Activated naive CD8-positive, alpha-beta T cell (primary cell): ENCODE measurements at regions not wholly inside any gene's neighbourhood (a gene's known extent, or its start where the extent isn't known, plus 50 kb on each side); places are given as distances from the start of the nearest gene placed in this dataset.

Experiments
- H3K27ac Mint-ChIP-seq: one replicate; pipeline ENCODE4 v1.8.0; 2021; ENCODE audit warnings: mixed read lengths
- H3K27me3 Mint-ChIP-seq: one replicate; pipeline ENCODE4 v1.8.0; 2021; ENCODE audit warnings: mixed read lengths
- H3K36me3 Mint-ChIP-seq: one replicate; pipeline ENCODE4 v1.8.0; 2021; ENCODE audit warnings: mixed read lengths
- H3K4me1 Mint-ChIP-seq: one replicate; pipeline ENCODE4 v1.8.0; 2021; ENCODE audit warnings: low read depth, mixed read lengths
- H3K4me3 Mint-ChIP-seq: one replicate; pipeline ENCODE4 v1.8.0; 2021; ENCODE audit warnings: mild to moderate bottlenecking, mixed read lengths
- H3K9me3 Mint-ChIP-seq: one replicate; pipeline ENCODE4 v1.8.0; 2021; ENCODE audit warnings: low read depth, mixed read lengths

DNA sequence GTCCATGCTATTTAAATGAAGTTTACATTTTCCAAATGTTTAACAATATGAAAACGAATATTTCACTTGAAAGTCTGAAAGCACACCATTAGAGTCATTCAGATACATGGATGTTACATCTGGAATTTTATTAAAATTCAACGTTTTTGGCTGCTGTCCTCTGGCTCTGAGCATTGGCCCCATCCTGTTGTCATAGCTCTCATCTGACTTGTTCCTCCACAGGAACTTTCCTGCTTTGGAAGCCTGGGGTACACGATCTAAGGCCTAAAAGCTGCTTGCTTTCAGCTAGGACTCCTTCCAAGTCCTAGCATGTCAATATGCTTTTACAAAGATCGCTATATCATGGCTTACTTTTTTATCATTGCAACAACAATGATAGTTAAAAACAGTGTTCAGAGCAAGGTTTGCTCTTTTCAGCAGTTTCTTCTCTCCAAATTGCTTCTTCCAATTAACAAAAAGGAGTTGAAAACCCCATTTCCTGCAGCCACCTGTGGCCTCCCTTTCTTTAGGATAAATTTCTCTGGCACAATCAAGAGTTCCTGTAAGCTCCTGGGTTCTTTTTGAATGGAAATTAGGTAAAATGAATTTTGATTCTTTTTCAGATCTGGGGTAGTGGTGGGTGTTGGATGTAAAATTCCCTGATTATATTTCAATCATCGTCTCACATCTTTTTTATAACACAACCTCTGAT is 413.4 kb upstream of the AGA start:
- H3K4me1 Mint-ChIP-seq = no peaks in the 10 kb centered on the region
- H3K36me3 Mint-ChIP-seq = no peaks in the 10 kb centered on the region
- H3K27me3 Mint-ChIP-seq = no peaks in the 10 kb centered on the region
- no peak overlapping the region for H3K4me3 Mint-ChIP-seq
- no peak overlapping the region for H3K27ac Mint-ChIP-seq
- H3K9me3 Mint-ChIP-seq = no peaks in the 10 kb centered on the region

DNA sequence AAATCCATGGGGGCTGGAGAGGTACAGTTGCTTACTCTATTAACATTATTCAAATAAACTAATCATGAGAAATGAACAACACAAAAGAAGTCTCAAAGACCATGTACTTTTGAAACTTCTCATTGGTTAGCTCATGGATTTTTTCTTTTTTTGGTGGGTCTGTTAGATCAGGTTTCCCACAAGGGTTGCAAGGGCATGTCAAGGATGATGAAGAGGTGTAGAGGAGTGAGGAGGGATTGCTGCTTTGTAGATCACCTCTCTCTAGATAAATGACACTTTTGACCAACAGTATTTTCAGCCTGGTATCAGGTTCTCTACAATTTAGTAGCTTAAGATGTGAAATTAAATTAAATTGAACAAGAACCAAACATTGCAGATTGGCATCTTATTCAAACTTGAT is 417.9 kb upstream of the AGA start:
- H3K9me3 Mint-ChIP-seq = no peaks in the 10 kb centered on the region
- H3K27me3 Mint-ChIP-seq = no peaks in the 10 kb centered on the region
- H3K4me3 Mint-ChIP-seq = no peak overlapping the region
- no peaks in the 10 kb centered on the region for H3K4me1 Mint-ChIP-seq
- H3K27ac Mint-ChIP-seq = no peak overlapping the region
- no peaks in the 10 kb centered on the region for H3K36me3 Mint-ChIP-seq

DNA sequence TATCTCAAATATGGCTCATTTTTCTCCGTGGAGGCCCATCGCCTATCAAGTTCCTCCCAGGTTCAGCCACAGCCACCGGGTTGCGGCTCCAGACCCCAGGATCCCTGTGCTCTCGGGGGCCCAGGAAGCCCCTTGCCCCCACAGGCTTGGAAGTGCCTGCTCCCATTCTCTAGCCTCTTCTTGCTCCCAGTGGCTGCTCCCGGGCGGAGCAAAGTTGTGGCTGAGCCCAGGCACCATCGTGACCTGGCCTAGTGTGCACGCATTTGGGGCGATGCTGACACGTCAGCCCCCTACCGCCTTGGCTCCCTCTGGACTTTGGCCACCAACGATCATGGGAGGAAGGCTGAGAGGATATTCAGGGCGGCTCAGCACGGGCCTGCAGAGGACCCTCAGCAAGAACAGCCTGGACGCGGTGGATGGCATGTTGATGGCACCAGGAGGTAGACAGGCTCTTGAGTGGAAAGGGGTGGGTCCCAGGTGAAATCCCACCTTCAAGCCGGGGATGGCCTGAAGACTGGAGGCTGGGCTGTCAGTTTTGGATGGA is 419.4 kb upstream of the AGA start:
- H3K27me3 Mint-ChIP-seq = no peaks in the 10 kb centered on the region
- H3K36me3 Mint-ChIP-seq = no peaks in the 10 kb centered on the region
- H3K4me3 Mint-ChIP-seq = no peak overlapping the region

DNA sequence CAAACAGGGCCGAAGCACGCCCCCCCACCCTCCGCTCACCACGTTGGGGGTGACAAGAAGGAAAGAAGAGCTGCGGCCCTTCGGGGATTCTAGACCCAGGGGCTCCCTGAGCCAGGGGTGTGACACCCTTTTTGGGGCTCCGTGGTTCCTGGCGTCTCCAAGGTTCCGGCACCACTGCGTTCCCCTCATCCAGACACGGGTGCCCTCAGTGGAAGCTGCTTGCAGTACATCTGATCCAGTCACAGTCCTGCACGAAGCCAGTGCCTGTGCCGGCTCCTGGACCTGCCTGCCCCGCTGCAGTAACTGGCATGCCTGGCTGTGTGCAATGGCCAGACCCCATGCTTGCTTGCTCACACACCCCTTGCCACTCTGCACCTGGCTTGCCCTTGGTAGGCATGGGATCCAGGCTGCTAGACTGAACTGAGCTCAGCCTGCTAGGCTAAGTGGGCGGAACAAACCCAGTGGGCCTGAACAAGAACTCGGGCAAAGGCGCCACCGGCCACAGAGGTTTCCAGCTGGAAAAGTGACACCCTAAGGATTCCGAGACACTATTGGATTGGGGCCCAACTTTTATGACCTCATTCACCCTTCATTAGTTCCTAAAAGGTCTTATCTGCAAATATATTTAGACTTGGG is 420.4 kb upstream of the AGA start:
- no peaks in the 10 kb centered on the region for H3K4me1 Mint-ChIP-seq
- no peaks in the 10 kb centered on the region for H3K9me3 Mint-ChIP-seq
- H3K4me3 Mint-ChIP-seq = no peak overlapping the region
- H3K27ac Mint-ChIP-seq = no peak overlapping the region
- H3K27me3 Mint-ChIP-seq = no peaks in the 10 kb centered on the region
- H3K36me3 Mint-ChIP-seq = no peaks in the 10 kb centered on the region

More for the DNA sequence above, 419.4 kb upstream of the AGA start:
- H3K27ac Mint-ChIP-seq = no peak overlapping the region
- H3K4me1 Mint-ChIP-seq = no peaks in the 10 kb centered on the region
- no peaks in the 10 kb centered on the region for H3K9me3 Mint-ChIP-seq

DNA sequence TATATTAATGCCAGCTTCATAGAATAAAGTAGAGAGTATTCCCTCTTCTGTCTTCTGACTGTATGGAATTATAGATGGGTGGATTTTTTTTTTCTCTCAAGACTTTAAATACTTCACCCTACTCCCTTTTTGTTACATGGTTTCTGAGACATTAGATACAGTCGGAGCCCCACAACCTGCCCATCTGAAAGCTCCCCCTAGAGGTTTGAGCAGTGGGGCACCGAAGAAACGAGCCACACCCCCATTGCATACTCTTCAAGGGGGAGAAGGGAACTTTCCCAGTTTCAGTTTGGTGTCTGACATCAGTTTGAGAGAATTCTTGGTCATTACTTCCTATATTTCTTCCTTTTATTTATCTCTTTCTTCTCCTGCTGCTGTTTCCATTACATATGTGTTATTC is 437.6 kb upstream of the AGA start:
- no peaks in the 10 kb centered on the region for H3K36me3 Mint-ChIP-seq
- H3K27me3 Mint-ChIP-seq = no peaks in the 10 kb centered on the region
- no peak overlapping the region for H3K27ac Mint-ChIP-seq
- H3K4me1 Mint-ChIP-seq = no peaks in the 10 kb centered on the region
- no peak overlapping the region for H3K4me3 Mint-ChIP-seq
- no peaks in the 10 kb centered on the region for H3K9me3 Mint-ChIP-seq

DNA sequence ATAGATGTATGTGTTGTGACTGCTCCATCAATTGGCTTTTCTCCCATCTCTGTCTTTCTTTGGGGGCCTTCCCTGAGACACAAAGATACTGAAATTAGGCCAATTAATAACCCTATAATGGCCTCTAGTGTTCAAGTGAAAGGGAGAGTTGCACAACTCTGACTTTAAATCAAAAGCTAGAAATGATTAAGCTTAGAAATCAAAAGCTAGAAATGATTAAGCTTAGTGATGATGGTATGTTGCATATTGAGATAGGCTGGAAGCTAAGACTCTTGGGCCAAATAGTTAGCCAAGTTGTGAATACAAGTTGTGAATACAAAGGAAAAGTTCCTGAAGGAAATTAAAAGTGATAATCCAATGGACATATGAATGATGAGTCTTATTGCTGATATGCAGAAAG is 452.9 kb upstream of the AGA start:
- no peaks in the 10 kb centered on the region for H3K27me3 Mint-ChIP-seq
- peaks cover 5% of the 10 kb centered on the region for H3K9me3 Mint-ChIP-seq
- H3K4me1 Mint-ChIP-seq = no peaks in the 10 kb centered on the region
- no peak overlapping the region for H3K27ac Mint-ChIP-seq
- no peaks in the 10 kb centered on the region for H3K36me3 Mint-ChIP-seq
- H3K4me3 Mint-ChIP-seq = no peak overlapping the region

DNA sequence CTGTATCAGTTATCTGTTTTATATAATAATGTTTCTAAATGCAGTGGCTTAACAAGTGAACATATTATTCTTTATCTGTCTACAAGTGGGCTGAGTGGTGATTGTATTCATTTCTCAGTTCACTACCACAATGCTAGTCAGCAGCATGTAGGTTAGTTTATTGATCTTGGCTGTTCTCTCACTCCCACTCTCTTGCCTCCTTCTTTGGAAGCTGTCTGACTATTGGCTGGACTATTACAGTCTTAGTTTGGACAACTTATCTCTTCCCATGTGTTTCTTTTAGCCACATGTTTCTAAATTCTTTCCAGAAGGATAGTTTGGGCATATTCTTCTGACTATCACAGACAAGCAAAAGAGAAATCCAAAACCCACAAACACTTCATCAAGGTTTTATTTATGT is 459.5 kb upstream of the AGA start:
- Mint-ChIP-seq H3K27ac (no peak overlapping the region), H3K36me3 (no peaks in the 10 kb centered on the region), H3K4me1 (no peaks in the 10 kb centered on the region), H3K9me3 (no peaks in the 10 kb centered on the region), H3K4me3 (no peak overlapping the region), H3K27me3 (no peaks in the 10 kb centered on the region)

DNA sequence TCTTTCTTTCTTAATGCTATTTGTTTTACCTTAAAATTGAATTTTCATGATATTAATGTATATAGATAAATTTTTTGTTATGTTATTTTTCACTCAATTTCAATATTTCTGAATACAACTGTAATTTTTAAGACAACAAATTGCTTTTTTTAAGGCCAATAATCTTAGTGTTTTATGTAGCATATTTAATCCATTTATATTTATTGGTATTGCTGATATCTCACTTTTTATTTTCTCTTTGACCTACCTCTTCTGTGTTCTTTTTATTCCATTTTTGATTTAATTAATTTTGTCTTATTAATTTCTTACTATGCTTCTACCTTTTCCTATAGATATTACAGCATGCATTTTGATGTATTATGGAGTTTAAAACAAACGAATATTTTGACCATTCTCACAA is 460.1 kb upstream of the AGA start:
- Mint-ChIP-seq H3K4me1 (no peaks in the 10 kb centered on the region), H3K4me3 (no peak overlapping the region), H3K27me3 (no peaks in the 10 kb centered on the region), H3K9me3 (no peaks in the 10 kb centered on the region), H3K36me3 (no peaks in the 10 kb centered on the region), H3K27ac (no peak overlapping the region)

DNA sequence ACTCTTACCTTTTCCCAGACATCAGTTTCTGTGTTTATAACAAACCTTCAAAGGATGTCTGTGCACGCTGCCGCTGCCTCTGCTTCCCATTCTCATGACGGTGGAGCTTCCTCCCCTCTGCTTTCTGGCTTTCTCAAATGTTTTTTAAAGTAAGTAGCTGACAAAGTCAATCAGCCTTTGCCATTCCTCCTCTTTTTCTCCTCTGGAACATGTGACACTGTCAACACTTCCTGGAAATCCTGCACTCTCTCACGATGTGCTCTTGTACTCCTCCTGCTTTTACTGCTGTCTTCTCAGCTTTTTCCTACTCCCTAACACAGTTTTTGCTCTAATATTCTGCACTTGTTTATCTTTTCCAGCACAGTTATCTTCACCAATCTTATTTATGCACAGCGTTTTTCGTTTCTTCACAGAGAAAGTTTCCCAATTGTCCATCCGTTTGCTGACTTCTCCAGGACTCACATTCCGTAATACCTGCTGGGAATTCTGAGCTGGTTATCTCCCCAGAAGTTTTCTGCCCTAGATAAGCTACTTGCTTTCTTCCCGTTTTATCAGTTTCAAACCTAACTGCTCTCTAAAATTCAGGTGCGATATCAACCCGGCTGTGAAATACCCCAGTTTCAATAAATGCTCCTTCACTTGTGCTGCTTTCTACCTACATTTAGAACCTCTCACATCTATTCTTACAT is 465.6 kb upstream of the AGA start:
- Mint-ChIP-seq H3K36me3 (no peaks in the 10 kb centered on the region), H3K4me3 (no peak overlapping the region), H3K9me3 (no peaks in the 10 kb centered on the region), H3K27ac (no peak overlapping the region), H3K27me3 (no peaks in the 10 kb centered on the region), H3K4me1 (no peaks in the 10 kb centered on the region)

DNA sequence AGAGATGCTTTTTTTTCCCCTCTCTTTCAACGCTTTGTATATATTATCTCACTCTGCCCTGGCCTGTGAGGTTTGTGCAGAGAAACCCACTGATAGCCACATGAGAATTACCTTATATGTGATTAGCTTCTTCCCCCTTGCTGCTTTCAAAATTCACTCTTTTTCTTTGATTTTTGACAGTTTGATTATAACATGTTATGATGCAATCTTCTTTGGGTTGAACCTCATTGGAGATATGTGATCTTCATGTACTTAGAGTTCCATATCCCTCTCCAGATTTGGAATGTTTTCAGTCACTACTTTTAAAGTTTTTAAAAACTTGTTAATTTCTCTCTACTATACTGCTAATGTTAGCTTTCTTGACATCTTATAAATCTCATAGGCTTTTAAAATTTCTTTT is 479.5 kb upstream of the AGA start:
- Mint-ChIP-seq H3K27me3 (no peaks in the 10 kb centered on the region), H3K9me3 (peaks cover 6% of the 10 kb centered on the region), H3K4me3 (no peak overlapping the region), H3K36me3 (no peaks in the 10 kb centered on the region), H3K4me1 (no peaks in the 10 kb centered on the region), H3K27ac (no peak overlapping the region)

DNA sequence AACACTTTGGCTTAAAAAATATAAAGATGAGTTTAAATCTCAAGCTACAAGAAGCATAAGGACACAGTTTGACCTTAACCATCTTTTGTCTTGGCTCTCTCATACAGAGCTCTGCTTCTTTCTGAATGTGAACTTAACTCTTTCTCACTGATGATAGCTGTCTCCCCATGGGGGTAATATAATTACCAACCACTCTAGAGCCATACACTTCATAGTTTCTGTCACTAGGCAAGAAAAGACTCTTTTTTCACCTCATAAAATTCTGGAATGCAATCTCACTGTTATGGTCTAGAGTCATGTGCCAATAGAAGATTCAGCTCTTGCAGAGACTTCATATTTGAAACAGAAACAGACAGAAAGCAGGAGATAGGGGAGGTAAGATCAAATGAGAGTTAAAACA is 481.7 kb upstream of the AGA start:
- Mint-ChIP-seq H3K27ac (no peak overlapping the region), H3K36me3 (no peaks in the 10 kb centered on the region), H3K4me1 (no peaks in the 10 kb centered on the region), H3K9me3 (peaks cover 8% of the 10 kb centered on the region), H3K4me3 (no peak overlapping the region), H3K27me3 (no peaks in the 10 kb centered on the region)

DNA sequence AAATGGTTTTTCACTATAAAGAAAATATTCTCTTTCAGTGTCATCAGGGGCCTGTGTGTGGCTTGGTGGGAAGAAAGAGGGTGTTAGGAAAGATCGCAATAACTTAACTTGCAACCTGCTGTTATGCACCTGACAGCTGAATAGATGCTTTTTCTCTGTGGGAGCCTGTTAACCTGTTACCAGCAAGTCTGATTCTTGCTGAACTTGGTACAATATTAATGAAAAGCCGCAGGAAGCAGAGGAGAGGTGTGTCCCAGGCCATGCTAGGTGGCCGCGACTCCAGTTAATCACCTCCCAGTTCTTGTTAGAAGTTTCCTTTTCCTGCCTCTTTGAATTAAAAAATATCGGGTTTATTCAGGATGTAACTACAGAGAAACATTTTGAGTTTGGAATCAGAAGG is 494.8 kb upstream of the AGA start:
- Mint-ChIP-seq H3K4me1 (no peaks in the 10 kb centered on the region), H3K27me3 (no peaks in the 10 kb centered on the region), H3K9me3 (no peaks in the 10 kb centered on the region), H3K36me3 (no peaks in the 10 kb centered on the region), H3K27ac (no peak overlapping the region), H3K4me3 (no peak overlapping the region)

DNA sequence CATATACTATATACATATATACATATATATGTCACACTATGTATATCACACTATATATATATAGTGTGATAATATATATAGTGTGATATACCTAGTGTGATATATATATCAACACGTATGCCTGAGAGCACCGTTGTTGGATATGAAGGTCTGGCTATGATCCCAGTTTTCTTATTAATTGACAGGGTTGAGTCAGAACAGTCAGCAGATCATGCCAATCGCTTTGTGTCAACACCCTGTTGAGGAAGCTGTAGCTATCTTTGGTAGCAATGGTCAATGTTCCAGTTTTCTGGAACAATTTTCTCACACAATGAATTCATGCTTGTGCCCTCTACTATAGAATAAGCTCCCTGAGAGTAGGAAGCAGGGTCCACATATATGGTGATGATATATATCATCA is 496.0 kb upstream of the AGA start:
- Mint-ChIP-seq H3K36me3 (no peaks in the 10 kb centered on the region), H3K9me3 (no peaks in the 10 kb centered on the region), H3K4me3 (no peak overlapping the region), H3K27ac (no peak overlapping the region), H3K4me1 (no peaks in the 10 kb centered on the region), H3K27me3 (no peaks in the 10 kb centered on the region)

DNA sequence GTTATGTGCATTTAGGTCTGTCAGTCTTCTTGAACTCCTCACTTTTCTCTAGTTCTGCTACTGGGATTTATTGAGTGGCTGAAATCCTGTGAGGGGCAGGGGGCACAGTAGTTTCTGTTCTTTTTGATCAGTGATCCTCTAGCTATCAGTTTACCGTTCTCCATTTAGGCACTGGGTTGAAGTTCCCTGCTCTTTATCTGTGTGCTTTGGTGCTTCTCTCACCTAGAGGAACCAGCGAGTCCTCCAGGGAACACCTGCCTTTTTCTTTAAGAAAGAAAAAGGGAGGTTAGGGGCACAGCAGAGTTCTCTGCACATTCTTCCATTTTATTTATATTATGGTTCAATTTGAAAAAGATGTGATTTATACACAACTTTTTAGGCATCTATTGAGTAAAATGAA is 503.0 kb upstream of the AGA start:
- H3K27ac Mint-ChIP-seq = no peak overlapping the region
- no peaks in the 10 kb centered on the region for H3K4me1 Mint-ChIP-seq
- no peaks in the 10 kb centered on the region for H3K36me3 Mint-ChIP-seq
- H3K9me3 Mint-ChIP-seq = no peaks in the 10 kb centered on the region
- no peaks in the 10 kb centered on the region for H3K27me3 Mint-ChIP-seq
- no peak overlapping the region for H3K4me3 Mint-ChIP-seq

DNA sequence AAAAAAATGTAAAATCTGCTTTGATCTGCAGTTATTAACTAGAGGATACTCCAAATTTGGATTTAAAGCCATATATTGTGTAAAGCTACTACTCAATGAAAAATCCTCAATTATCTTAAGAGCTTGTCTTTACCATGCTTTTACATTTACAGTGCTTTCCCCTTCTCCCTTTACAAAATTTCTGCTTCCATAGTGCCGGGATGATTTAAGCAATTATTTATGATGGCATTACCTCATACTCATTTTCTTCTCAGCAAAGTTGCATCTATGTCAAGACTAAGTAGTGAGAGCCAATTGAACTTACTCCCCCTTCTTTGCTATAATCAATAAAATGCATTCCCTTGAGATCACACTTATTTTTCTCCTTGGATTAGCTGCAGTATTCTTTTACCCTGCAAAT is 505.4 kb upstream of the AGA start:
- H3K27me3 Mint-ChIP-seq = no peaks in the 10 kb centered on the region
- peaks cover 4% of the 10 kb centered on the region for H3K9me3 Mint-ChIP-seq
- no peak overlapping the region for H3K27ac Mint-ChIP-seq
- H3K36me3 Mint-ChIP-seq = no peaks in the 10 kb centered on the region
- no peaks in the 10 kb centered on the region for H3K4me1 Mint-ChIP-seq
- no peak overlapping the region for H3K4me3 Mint-ChIP-seq
